Endodermal cell (in vitro differentiated cells): ENCODE measurements at regions not wholly inside any gene's neighbourhood (a gene's known extent, or its start where the extent isn't known, plus 50 kb on each side); places are given as distances from the start of the nearest gene placed in this dataset.

Experiments
- DNase-seq: peaks from one replicate; pipeline ENCODE4 v3.0.0-alpha.2; 2017
- H3K27ac ChIP-seq: 2 replicates; pipeline ENCODE4 v1.5.1; 2013; ENCODE audit warnings: mild to moderate bottlenecking, low read depth, low read length, moderate library complexity
- H3K27me3 ChIP-seq: 2 replicates; pipeline ENCODE4 v1.6.1; 2013; ENCODE audit warnings: mild to moderate bottlenecking, low read length, moderate library complexity; ENCODE audit not compliant: insufficient read depth, control insufficient read depth, poor library complexity, severe bottlenecking
- H3K36me3 ChIP-seq: 2 replicates; pipeline ENCODE4 v1.7.0; 2013; ENCODE audit warnings: mild to moderate bottlenecking, low read length, moderate library complexity; ENCODE audit not compliant: control insufficient read depth, insufficient read depth
- H3K4me1 ChIP-seq: one replicate; pipeline ENCODE4 v1.7.0; 2013; ENCODE audit warnings: low read length; ENCODE audit not compliant: control insufficient read depth, insufficient read depth
- H3K4me3 ChIP-seq: 2 replicates; pipeline ENCODE4 v1.5.1; 2013; ENCODE audit warnings: mild to moderate bottlenecking, low read length, moderate library complexity
- H3K9ac ChIP-seq: 2 replicates; pipeline ENCODE4 v1.6.1; 2013; ENCODE audit warnings: mild to moderate bottlenecking, low read length, moderate library complexity; ENCODE audit not compliant: poor library complexity, severe bottlenecking; ENCODE audit errors: extremely low read depth
- H3K9me3 ChIP-seq: 2 replicates; pipeline ENCODE4 v1.6.1; 2013; ENCODE audit warnings: mild to moderate bottlenecking, low read length, moderate library complexity; ENCODE audit not compliant: control insufficient read depth
- H3K27ac Mint-ChIP-seq: 2 replicates; pipeline ENCODE4 v1.8.0; 2020; ENCODE audit warnings: mixed read lengths
- H3K27me3 Mint-ChIP-seq: 2 replicates; pipeline ENCODE4 v1.8.0; 2021; ENCODE audit warnings: mild to moderate bottlenecking, mixed read lengths; ENCODE audit not compliant: insufficient read depth
- H3K36me3 Mint-ChIP-seq: 2 replicates; pipeline ENCODE4 v1.8.0; 2020; ENCODE audit warnings: low read depth, mixed read lengths
- H3K4me1 Mint-ChIP-seq: 2 replicates; pipeline ENCODE4 v1.8.0; 2020; ENCODE audit warnings: mixed read lengths
- H3K4me3 Mint-ChIP-seq: 2 replicates; pipeline ENCODE4 v1.8.0; 2020; ENCODE audit warnings: mild to moderate bottlenecking, moderate library complexity, mixed read lengths
- H3K9me3 Mint-ChIP-seq: 2 replicates; pipeline ENCODE4 v1.8.0; 2020; ENCODE audit warnings: mild to moderate bottlenecking, mixed read lengths
- WGBS, 2 experiments: methylation state at CpG; one replicate each; pipeline versions ENCODE4 v1.1.5 to v1.1.7; 2013; ENCODE audit warnings: missing lambda C conversion rate in 2 of 2, mixed read lengths in 1 of 2; ENCODE audit not compliant: insufficient coverage in 1 of 2, insufficient read length in 1 of 2; 5-methylcytosine and 5-hydroxymethylcytosine counted together
- TF ChIP-seq, protein P1 (sequence below): fragments of 200-600 bp; sonication (generic); conservative IDR thresholded peaks from 2 replicates; pipeline ENCODE4 v1.5.0; 2021; ENCODE audit warnings: antibody characterized with exemption, mild to moderate bottlenecking

DNA sequence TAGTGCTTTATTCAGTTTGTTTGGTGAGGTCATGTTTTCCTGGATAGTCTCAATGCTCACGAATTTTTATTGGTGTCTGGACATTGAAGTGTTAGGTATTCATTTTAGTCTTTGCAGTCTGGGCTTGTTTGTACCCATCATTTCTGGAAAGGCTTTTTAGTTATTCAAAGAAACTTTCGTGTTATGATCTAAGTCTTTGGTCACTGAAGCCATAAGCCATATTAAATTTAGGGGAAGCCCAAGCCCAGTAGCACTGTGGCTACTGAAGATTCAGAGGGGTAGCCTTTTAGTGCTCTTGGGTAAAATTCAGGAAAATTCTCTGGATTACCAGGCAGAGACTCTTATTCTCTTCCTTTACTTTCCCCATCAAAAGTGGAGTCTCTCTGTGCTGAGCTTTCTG lies 56.2 kb upstream of the PEX5L start:
- Histone ChIP-seq H3K27me3 (no peaks in the 10 kb centered on the region), H3K9ac (no peak overlapping the region), H3K9me3 (peaks cover 8% of the 10 kb centered on the region), H3K27ac (no peak overlapping the region), H3K4me1 (no peaks in the 10 kb centered on the region), H3K4me3 (no peak overlapping the region), H3K36me3 (no peaks in the 10 kb centered on the region)
- WGBS, 2 experiments: 75 to 90% methylated on average over 2 of the region's 2 CpGs
- Mint-ChIP-seq H3K4me1 (no peaks in the 10 kb centered on the region), H3K9me3 (no peaks in the 10 kb centered on the region), H3K4me3 (no peak overlapping the region), H3K27me3 (no peaks in the 10 kb centered on the region), H3K27ac (no peak overlapping the region), H3K36me3 (no peaks in the 10 kb centered on the region)
- no peak for DNase-seq
- TF ChIP-seq, protein P1, sequence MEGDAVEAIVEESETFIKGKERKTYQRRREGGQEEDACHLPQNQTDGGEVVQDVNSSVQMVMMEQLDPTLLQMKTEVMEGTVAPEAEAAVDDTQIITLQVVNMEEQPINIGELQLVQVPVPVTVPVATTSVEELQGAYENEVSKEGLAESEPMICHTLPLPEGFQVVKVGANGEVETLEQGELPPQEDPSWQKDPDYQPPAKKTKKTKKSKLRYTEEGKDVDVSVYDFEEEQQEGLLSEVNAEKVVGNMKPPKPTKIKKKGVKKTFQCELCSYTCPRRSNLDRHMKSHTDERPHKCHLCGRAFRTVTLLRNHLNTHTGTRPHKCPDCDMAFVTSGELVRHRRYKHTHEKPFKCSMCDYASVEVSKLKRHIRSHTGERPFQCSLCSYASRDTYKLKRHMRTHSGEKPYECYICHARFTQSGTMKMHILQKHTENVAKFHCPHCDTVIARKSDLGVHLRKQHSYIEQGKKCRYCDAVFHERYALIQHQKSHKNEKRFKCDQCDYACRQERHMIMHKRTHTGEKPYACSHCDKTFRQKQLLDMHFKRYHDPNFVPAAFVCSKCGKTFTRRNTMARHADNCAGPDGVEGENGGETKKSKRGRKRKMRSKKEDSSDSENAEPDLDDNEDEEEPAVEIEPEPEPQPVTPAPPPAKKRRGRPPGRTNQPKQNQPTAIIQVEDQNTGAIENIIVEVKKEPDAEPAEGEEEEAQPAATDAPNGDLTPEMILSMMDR: no peak

DNA sequence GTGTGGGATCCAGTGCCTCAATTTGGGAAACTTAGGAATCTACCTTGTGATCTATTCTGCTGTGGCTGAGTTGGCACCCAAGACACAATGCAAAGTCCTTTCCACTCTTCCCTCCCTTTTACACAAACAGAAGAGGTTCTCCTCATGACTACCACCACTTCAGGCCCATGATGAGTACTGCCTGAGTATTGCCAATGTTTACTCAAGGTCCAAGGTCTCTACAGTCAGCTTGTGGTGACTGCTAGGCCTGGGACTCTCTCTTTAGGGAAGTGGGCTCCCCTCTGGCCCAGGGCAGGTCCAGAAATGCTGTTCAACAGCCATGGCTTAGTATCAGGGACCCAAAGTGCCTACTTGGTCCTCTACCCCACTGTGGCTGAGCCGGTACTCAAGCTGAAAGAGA lies 56.8 kb upstream of the PEX5L start:
- H3K4me3 Mint-ChIP-seq: no peak overlapping the region
- Histone ChIP-seq H3K27ac (no peak overlapping the region), H3K36me3 (no peaks in the 10 kb centered on the region), H3K4me3 (no peak overlapping the region), H3K27me3 (no peaks in the 10 kb centered on the region), H3K9me3 (peaks cover 3% of the 10 kb centered on the region), H3K4me1 (no peaks in the 10 kb centered on the region), H3K9ac (no peak overlapping the region)
- no peak overlapping the region for H3K27ac Mint-ChIP-seq
- no peaks in the 10 kb centered on the region for H3K9me3 Mint-ChIP-seq
- H3K27me3 Mint-ChIP-seq: no peaks in the 10 kb centered on the region
- 97 to 100% methylated on average over 1 of the region's 1 CpG for WGBS, 2 experiments
- no peaks in the 10 kb centered on the region for H3K4me1 Mint-ChIP-seq
- no peak for DNase-seq
- no peaks in the 10 kb centered on the region for H3K36me3 Mint-ChIP-seq
- TF ChIP-seq, protein P1: no peak

DNA sequence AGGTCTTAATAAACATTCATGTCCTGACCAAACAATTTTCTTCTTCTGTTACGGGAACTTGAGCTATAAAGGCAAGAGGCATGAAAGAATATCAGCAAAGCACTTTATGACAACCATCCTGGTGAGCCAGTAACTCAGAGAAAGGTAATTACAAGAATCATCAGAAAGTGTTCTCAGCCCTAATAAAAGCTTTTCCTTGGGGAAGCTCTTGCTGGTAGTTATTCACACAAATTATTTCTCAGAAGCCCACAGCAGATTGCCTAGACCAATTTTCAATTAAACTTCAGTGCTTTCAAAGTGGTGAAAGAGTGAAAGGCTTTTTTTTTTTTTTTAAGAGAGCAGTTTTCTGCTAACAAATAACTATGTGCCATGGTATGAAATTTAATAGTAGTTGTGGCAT lies 60.9 kb upstream of the PEX5L start:
- H3K27me3 Mint-ChIP-seq: no peaks in the 10 kb centered on the region
- WGBS, 2 experiments: 94 to 100% methylated on average over 1 of the region's 1 CpG
- H3K9me3 Mint-ChIP-seq: no peaks in the 10 kb centered on the region
- no peak overlapping the region for H3K4me3 Mint-ChIP-seq
- Histone ChIP-seq H3K9ac (no peak overlapping the region), H3K27ac (no peak overlapping the region), H3K36me3 (no peaks in the 10 kb centered on the region), H3K4me1 (peaks cover 3% of the 10 kb centered on the region), H3K4me3 (no peak overlapping the region), H3K9me3 (peaks cover 10% of the 10 kb centered on the region), H3K27me3 (no peaks in the 10 kb centered on the region)
- no peak overlapping the region for H3K27ac Mint-ChIP-seq
- H3K36me3 Mint-ChIP-seq: no peaks in the 10 kb centered on the region
- H3K4me1 Mint-ChIP-seq: peaks cover 12% of the 10 kb centered on the region
- TF ChIP-seq, protein P1: no peak
- no peak for DNase-seq
